ENCODE measurements at regions not wholly inside any gene's neighbourhood (a gene's known extent, or its start where the extent isn't known, plus 50 kb on each side); places are given as distances from the start of the nearest gene placed in this dataset.
A peak's percentile ranks its signal among the peaks of the same experiment; 100 is the strongest.

GRCh38 chr7:106423821-106424475 is 139.2 kb upstream of the NAMPT start:
- Mint-ChIP-seq H3K36me3 (ENCODE audit: insufficient read depth, unreplicated experiment) (peaks cover 26% of the 10 kb centered on the region), H3K4me3 (ENCODE audit: low read depth, unreplicated experiment) (peak overlapping the region; percentile 21), H3K4me1 (ENCODE audit: low read depth, unreplicated experiment) (peaks cover 83% of the 10 kb centered on the region), H3K9me3 (ENCODE audit: low read depth, unreplicated experiment) (peaks cover 5% of the 10 kb centered on the region), H3K27me3 (ENCODE audit: unreplicated experiment) (no peaks in the 10 kb centered on the region), H3K27ac (ENCODE audit: unreplicated experiment) (peak overlapping the region; percentile 94)
- CTCF ChIA-PET: interaction anchor here (0.6 to 1.1 kb wide), 2 partner anchors 9 to 342 kb away, joined by 3 to 6 read pairs; no protein-coding TSS in a partner anchor
- no TSS peak for BruUV-seq (replicated peaks)
- intact Hi-C loops (cut with micrococcal nuclease; ENCODE audit: unreplicated experiment): loop anchor here (2.0 kb wide), 1 partner anchor 37 kb away; no protein-coding TSS in a partner anchor
- DNase-seq: no peak
- TF ChIP-seq CTCF (IDR thresholded peaks at IDR 0.05; ENCODE audit: unreplicated experiment): no peak

GRCh38 chr7:106423111-106423510 is 138.3 kb upstream of the NAMPT start:
- no peak for TF ChIP-seq CTCF (IDR thresholded peaks at IDR 0.05; ENCODE audit: unreplicated experiment)
- Mint-ChIP-seq H3K27ac (ENCODE audit: unreplicated experiment) (peak overlapping the region; percentile 93), H3K4me1 (ENCODE audit: low read depth, unreplicated experiment) (peaks cover 88% of the 10 kb centered on the region), H3K9me3 (ENCODE audit: low read depth, unreplicated experiment) (peaks cover 5% of the 10 kb centered on the region), H3K36me3 (ENCODE audit: insufficient read depth, unreplicated experiment) (peaks cover 34% of the 10 kb centered on the region), H3K4me3 (ENCODE audit: low read depth, unreplicated experiment) (no peak overlapping the region), H3K27me3 (ENCODE audit: unreplicated experiment) (no peaks in the 10 kb centered on the region)
- intact Hi-C loops (cut with micrococcal nuclease; ENCODE audit: unreplicated experiment): no loop called here
- CTCF ChIA-PET: interaction anchor here (0.6 kb wide), 1 partner anchor 343 kb away, joined by 6 read pairs; no protein-coding TSS in a partner anchor
- no TSS peak for BruUV-seq (replicated peaks)
- DNase-seq: no peak

DNA sequence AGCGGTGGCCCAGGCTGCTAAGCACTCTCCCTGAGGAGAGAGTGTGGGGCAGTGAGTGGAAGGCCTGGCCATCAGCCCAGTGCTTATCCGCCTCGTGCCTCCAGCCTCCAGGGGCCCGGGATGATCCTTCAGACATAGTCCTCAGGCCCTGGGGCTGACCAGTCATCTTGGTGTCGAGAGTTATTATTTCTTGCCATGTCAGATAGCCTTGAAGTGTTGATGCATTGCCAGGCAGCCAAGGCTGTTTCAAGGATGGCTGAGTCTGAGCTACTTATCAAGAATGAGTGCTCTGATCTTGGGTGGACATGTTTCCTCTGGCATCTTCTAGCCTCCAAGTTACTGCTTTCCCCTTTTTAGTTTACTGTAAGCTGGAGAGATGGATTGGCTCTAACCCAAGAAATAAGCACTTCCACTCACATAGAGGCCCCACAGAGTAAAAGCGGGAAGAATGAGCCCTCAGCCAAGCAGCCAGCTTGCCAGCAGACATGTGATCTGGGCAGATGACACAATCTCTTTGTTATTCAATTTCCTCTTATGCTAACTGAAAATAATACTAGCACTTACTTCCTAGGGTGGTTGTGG is 136.5 kb upstream of the NAMPT start:
- Mint-ChIP-seq H3K4me3 (ENCODE audit: low read depth, unreplicated experiment) (no peak overlapping the region), H3K27ac (ENCODE audit: unreplicated experiment) (peak overlapping the region; percentile 93), H3K4me1 (ENCODE audit: low read depth, unreplicated experiment) (peaks cover 88% of the 10 kb centered on the region), H3K9me3 (ENCODE audit: low read depth, unreplicated experiment) (peaks cover 3% of the 10 kb centered on the region), H3K27me3 (ENCODE audit: unreplicated experiment) (no peaks in the 10 kb centered on the region), H3K36me3 (ENCODE audit: insufficient read depth, unreplicated experiment) (peaks cover 38% of the 10 kb centered on the region)
- no peak for TF ChIP-seq CTCF (IDR thresholded peaks at IDR 0.05; ENCODE audit: unreplicated experiment)
- intact Hi-C loops (cut with micrococcal nuclease; ENCODE audit: unreplicated experiment): no loop called here
- no peak for DNase-seq
- CTCF ChIA-PET: no interaction called here
- no TSS peak for BruUV-seq (replicated peaks)

GRCh38 chr7:106420736-106421135 is 136.0 kb upstream of the NAMPT start:
- no TSS peak for BruUV-seq (replicated peaks)
- H3K27me3 Mint-ChIP-seq (ENCODE audit: unreplicated experiment): no peaks in the 10 kb centered on the region
- TF ChIP-seq CTCF (IDR thresholded peaks at IDR 0.05; ENCODE audit: unreplicated experiment): no peak
- no peak overlapping the region for H3K4me3 Mint-ChIP-seq (ENCODE audit: low read depth, unreplicated experiment)
- DNase-seq: no peak
- H3K27ac Mint-ChIP-seq (ENCODE audit: unreplicated experiment): no peak overlapping the region
- intact Hi-C loops (cut with micrococcal nuclease; ENCODE audit: unreplicated experiment): no loop called here
- peaks cover 38% of the 10 kb centered on the region for H3K36me3 Mint-ChIP-seq (ENCODE audit: insufficient read depth, unreplicated experiment)
- CTCF ChIA-PET: interaction anchor here (1.5 kb wide), 1 partner anchor 40 kb away, joined by 4 read pairs; no protein-coding TSS in a partner anchor
- peaks cover 88% of the 10 kb centered on the region for H3K4me1 Mint-ChIP-seq (ENCODE audit: low read depth, unreplicated experiment)
- peaks cover 5% of the 10 kb centered on the region for H3K9me3 Mint-ChIP-seq (ENCODE audit: low read depth, unreplicated experiment)

Measured in Calu3 (cell line).